H1 (cell line): ENCODE measurements at regions not wholly inside any gene's neighbourhood (a gene's known extent, or its start where the extent isn't known, plus 50 kb on each side); places are given as distances from the start of the nearest gene placed in this dataset.

Experiments used
- CBX8 ChIP-seq: fragments of 300-800, 300-1000 bp; sonication (generic); IDR thresholded peaks from 2 replicates; pipeline ENCODE4 v1.7.1; 2016; ENCODE audit warnings: low read depth, low read length, borderline replicate concordance
- PHF8 ChIP-seq: fragments of 200-600 bp; sonication (generic); conservative IDR thresholded peaks from 2 replicates; pipeline ENCODE4 v1.7.1; 2012; ENCODE audit warnings: low read depth, mild to moderate bottlenecking, inconsistent platforms, low read length, moderate library complexity
- SRF ChIP-seq: IDR thresholded peaks from 2 replicates; pipeline ENCODE4 v1.6.1; 2011; ENCODE audit warnings: mild to moderate bottlenecking, low read depth, low read length, moderate library complexity
- SUZ12 ChIP-seq: fragments of 200-600 bp; sonication (generic); IDR thresholded peaks from 2 replicates; pipeline ENCODE4 v1.6.1; 2012; ENCODE audit warnings: mild to moderate bottlenecking, inconsistent platforms, low read length, moderate library complexity, mixed read lengths
- TEAD4 ChIP-seq: IDR thresholded peaks from 2 replicates; pipeline ENCODE4 v1.6.1; 2012; ENCODE audit warnings: low read depth, low read length, inconsistent platforms, mixed read lengths
- TF ChIP-seq, protein P1 (sequence below): fragments of 300-600 bp; sonication (generic); IDR thresholded peaks from 2 replicates; pipeline ENCODE4 v1.7.1; 2012; ENCODE audit warnings: low read length, moderate library complexity, mild to moderate bottlenecking, inconsistent platforms; ENCODE audit not compliant: insufficient replicate concordance

DNA sequence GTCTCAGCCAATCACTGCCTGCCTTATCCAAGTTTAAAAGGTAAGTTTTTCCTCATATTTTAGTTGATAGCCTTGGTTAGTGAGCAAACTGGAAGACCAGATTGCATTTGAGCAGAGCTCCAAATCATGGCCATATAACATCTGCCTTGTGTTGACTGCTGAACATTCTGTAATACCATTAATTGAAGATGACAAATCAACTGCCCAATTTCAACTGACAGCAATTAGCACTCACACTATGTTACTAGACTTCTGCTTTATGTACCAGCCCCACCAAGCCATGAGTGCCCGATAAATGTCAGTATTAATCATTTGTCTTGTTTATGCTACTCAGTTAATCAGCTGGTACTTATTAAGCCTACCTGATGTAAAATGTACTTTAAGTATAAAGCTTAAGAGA is 83.1 kb downstream of the CGGBP1 start (continued):
- no peak for TF ChIP-seq TEAD4
- TF ChIP-seq PHF8: no peak
- TF ChIP-seq, protein P1, sequence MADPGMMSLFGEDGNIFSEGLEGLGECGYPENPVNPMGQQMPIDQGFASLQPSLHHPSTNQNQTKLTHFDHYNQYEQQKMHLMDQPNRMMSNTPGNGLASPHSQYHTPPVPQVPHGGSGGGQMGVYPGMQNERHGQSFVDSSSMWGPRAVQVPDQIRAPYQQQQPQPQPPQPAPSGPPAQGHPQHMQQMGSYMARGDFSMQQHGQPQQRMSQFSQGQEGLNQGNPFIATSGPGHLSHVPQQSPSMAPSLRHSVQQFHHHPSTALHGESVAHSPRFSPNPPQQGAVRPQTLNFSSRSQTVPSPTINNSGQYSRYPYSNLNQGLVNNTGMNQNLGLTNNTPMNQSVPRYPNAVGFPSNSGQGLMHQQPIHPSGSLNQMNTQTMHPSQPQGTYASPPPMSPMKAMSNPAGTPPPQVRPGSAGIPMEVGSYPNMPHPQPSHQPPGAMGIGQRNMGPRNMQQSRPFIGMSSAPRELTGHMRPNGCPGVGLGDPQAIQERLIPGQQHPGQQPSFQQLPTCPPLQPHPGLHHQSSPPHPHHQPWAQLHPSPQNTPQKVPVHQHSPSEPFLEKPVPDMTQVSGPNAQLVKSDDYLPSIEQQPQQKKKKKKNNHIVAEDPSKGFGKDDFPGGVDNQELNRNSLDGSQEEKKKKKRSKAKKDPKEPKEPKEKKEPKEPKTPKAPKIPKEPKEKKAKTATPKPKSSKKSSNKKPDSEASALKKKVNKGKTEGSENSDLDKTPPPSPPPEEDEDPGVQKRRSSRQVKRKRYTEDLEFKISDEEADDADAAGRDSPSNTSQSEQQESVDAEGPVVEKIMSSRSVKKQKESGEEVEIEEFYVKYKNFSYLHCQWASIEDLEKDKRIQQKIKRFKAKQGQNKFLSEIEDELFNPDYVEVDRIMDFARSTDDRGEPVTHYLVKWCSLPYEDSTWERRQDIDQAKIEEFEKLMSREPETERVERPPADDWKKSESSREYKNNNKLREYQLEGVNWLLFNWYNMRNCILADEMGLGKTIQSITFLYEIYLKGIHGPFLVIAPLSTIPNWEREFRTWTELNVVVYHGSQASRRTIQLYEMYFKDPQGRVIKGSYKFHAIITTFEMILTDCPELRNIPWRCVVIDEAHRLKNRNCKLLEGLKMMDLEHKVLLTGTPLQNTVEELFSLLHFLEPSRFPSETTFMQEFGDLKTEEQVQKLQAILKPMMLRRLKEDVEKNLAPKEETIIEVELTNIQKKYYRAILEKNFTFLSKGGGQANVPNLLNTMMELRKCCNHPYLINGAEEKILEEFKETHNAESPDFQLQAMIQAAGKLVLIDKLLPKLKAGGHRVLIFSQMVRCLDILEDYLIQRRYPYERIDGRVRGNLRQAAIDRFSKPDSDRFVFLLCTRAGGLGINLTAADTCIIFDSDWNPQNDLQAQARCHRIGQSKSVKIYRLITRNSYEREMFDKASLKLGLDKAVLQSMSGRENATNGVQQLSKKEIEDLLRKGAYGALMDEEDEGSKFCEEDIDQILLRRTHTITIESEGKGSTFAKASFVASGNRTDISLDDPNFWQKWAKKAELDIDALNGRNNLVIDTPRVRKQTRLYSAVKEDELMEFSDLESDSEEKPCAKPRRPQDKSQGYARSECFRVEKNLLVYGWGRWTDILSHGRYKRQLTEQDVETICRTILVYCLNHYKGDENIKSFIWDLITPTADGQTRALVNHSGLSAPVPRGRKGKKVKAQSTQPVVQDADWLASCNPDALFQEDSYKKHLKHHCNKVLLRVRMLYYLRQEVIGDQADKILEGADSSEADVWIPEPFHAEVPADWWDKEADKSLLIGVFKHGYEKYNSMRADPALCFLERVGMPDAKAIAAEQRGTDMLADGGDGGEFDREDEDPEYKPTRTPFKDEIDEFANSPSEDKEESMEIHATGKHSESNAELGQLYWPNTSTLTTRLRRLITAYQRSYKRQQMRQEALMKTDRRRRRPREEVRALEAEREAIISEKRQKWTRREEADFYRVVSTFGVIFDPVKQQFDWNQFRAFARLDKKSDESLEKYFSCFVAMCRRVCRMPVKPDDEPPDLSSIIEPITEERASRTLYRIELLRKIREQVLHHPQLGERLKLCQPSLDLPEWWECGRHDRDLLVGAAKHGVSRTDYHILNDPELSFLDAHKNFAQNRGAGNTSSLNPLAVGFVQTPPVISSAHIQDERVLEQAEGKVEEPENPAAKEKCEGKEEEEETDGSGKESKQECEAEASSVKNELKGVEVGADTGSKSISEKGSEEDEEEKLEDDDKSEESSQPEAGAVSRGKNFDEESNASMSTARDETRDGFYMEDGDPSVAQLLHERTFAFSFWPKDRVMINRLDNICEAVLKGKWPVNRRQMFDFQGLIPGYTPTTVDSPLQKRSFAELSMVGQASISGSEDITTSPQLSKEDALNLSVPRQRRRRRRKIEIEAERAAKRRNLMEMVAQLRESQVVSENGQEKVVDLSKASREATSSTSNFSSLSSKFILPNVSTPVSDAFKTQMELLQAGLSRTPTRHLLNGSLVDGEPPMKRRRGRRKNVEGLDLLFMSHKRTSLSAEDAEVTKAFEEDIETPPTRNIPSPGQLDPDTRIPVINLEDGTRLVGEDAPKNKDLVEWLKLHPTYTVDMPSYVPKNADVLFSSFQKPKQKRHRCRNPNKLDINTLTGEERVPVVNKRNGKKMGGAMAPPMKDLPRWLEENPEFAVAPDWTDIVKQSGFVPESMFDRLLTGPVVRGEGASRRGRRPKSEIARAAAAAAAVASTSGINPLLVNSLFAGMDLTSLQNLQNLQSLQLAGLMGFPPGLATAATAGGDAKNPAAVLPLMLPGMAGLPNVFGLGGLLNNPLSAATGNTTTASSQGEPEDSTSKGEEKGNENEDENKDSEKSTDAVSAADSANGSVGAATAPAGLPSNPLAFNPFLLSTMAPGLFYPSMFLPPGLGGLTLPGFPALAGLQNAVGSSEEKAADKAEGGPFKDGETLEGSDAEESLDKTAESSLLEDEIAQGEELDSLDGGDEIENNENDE: no peak
- TF ChIP-seq CBX8: no peak
- no peak for TF ChIP-seq SRF
- no peak for TF ChIP-seq SUZ12
- TF ChIP-seq, all 59 proteins: peak for 0
